Stimulated activated CD8-positive, alpha-beta memory T cell treated with anti-CD3 and anti-CD28 coated beads, Interleukin-15, amount 100 ng/mL, for 4 hours (primary cell): ENCODE measurements at regions not wholly inside any gene's neighbourhood (a gene's known extent, or its start where the extent isn't known, plus 50 kb on each side); places are given as distances from the start of the nearest gene placed in this dataset.
"Not testable (repeated sequence)": the region's sequence is repeated elsewhere in the genome, so short reads cannot be mapped to it uniquely, and the experiment has no call there.

Source experiments
- DNase-seq, 2 donors: peaks; one replicate each; pipeline ENCODE4 v3.0.0-alpha.2; 2020; ENCODE audit warnings: low read depth in 2 of 2

DNA sequence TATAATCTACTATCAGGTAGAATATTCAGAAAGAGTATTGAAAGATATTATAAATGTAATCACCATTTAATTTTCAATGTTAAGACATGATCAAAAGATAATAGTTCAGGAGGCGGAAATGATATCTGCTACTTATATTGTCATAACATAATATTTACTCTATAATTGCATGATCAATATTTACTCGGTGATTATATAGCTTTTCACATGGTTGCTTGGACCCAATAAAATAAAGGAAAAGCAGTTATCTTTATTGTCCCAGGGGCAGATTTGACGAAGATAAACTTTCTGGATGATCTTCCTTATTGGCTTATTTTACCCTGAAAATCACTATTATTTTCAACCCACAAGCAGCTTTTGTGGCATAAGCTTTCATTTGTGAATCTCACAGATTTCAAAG, 350.4 kb downstream of the HACE1 start:
- no peak for DNase-seq

DNA sequence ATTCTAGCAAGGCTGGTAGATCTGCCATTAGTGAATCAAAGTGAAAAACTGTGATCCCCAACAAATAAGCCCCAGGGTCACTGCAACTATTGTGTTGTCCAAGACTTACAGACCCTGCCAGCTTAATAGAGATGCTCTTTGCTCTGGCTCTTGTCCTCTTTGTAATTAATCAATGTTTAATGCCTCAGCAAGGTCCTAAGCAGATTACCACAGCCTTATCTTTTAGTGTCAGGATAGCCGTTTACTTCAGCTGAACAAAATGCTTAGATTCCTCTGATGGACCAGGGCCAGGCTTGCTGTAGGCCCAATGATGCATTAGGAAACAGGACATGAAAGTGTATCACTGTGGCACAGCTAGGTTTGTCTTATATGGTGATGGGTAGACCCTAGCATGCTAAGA, 353.3 kb downstream of the HACE1 start:
- no peak for DNase-seq

GRCh38 chr6:104505838-104506237, 353.9 kb downstream of the HACE1 start:
- DNase-seq: no peak

GRCh38 chr6:104500265-104500664, 359.5 kb downstream of the HACE1 start:
- DNase-seq: no peak

DNA sequence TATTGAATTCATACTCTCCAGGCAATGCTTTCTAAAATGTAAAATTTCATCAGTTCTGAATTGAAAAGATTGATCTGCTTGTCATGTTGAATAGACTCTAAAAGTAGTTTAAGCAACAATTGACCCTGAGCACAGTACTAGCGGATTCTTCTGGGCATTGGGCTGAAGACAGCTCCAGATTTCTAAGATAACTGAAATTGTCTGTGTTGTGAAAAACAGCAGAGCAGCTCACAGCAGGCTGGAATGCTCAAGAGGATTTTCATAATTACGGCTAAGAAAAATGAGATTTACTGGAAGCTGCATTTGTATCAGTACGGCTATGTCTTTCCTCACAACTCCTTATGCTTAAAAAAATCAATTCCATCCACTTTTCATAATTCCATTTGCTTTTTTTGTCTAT, 373.7 kb downstream of the HACE1 start:
- no peak for DNase-seq

DNA sequence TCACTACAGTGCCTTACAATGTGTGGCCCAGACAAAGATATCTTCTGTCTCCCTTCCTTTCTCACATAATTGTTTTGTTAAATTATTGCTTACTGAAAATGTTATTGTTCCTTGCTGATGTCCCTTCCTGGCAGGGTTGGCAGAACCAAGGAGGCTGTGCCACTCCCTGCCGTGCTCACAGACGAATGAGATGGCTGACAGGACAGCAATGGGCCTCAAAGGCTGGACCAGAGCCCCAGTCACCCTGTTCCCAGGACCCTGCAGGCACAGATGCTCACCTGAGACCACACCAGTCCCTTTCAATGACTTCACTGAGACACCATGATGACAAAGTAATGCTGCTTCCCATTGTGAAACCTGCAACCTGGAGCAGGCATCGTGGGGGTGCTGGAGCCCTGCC, 375.1 kb downstream of the HACE1 start:
- DNase-seq: no peak

- DNase-seq: no peak
Observed at GRCh38 chr6:104484191-104484590, 375.5 kb downstream of the HACE1 start.

DNA sequence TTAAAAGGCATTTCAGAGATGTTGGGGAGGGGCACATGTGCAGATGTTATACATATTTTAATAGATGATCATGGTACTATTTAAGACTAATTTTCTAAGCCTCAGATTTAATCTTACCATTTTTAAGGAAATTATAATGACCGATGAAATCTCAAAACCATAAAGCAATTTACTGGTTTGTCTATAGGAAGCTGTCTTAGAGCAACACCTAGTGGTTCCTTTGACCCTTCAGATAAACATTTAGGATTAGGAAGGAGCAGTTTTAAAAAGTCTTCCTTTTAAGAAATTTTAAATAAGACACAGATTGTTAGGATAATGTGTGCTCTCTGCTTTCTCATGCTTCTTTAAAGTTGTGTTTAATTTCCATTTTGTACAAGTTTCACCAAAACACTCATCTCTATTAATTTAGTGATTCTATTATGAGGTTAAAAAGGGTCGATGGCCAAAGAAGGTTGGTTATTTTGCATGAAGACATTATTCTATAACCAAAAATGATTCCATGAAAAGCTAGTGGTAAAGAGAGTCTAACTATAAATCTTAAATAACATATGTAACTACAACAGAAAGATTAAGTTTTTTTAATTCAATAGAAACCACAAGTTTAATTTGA, 376.4 kb downstream of the HACE1 start:
- no peak for DNase-seq

- no peak for DNase-seq
Observed at GRCh38 chr6:104477569-104477968, 382.1 kb downstream of the HACE1 start.

DNA sequence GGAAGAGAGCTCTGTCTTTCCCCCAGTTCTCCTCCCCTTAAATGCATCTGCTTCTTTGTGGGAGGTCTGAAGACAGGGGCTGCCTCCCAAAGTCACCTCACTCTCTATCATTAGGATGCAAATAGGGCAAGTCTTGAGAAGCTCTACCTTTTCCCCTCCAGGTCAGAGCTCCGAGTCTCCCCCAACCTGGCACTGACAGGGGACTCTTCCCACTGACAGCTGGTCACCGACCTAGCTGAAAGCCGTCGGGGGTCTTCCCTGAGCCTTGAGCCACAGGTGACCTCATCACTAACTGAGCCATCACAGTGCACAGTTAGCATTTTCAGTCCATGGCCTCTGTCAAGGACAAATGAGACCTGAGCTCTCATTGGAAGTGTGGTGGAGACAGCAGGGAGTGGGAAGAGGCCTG, 386.7 kb downstream of the HACE1 start:
- DNase-seq: no peak

DNA sequence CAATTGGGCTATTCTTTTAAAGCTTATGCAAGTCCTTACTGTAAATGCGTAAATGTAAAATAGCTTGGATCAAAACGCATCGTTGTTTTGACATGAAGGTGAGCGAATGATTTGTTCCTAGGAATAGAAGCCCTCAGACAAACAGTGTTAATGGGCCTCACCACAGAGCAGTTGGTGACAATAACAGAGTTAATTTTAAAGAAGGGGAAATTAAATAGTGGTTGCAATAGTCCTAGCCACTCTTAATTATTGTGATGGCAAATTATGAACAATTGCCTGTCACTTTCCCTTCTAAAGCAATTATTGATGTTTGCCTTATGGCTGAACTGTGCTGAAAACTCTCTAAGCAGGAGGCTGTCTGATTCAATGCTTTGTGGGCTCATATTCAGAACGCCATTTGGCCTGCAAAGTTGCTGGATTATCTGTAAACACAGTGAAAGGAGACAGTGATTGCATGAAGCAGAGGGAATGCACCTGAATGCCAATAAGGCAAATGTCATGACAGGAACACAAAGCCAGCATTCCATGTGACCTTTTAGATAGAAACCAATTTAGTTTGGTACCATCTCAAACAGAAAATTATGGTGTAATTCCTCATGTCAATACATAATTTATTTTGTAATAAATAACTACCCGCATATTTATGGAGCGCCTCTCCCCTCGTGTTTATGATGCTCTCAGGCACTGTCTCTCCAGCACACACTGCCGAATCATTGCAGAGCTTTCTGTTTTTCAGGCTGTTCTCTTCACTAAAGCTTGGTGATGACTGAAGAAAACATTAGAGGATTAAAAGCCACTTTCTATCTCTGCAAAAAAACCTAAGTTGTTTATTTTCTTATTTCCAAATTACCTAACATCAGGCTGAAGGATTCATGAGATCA, 387.5 kb downstream of the HACE1 start:
- DNase-seq: no peak

GRCh38 chr6:104466306-104466705, 393.4 kb downstream of the HACE1 start:
- DNase-seq: no peak

DNA sequence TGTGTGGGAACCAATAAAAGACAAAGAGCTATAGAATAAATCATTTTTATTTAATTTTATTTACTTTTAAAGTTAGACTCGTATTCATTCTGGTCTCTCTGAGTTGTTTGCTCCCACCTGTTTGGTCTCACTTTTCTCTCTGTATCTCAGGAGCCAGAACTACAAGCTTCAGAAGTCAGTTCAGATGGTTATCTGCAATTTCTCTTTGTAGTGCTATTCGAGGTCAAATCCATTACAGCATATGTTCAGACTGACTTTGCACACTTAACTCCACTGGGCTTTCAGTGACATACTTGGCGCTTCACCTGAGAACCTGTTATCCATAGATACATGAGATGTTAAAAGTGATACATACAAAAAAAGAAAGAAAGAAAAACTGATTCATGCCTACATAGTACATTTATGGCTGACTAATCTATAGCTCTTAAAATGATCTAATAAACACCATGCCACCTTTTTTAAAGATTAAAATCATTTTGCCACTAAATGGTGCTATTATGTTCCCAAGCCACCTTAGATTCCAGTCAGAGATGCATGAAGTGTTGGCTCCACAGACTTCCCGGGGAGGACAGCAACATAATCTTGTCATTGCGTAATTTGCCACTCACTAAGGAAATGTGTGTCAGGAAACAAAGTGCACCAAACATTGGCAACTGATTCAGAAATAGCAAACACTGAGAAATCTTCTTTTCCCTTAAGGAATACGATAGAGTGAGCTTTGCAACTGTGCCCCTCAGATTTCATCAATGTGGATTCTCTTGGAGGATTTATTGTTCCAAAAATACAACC, 396.7 kb downstream of the HACE1 start:
- DNase-seq: no peak

DNA sequence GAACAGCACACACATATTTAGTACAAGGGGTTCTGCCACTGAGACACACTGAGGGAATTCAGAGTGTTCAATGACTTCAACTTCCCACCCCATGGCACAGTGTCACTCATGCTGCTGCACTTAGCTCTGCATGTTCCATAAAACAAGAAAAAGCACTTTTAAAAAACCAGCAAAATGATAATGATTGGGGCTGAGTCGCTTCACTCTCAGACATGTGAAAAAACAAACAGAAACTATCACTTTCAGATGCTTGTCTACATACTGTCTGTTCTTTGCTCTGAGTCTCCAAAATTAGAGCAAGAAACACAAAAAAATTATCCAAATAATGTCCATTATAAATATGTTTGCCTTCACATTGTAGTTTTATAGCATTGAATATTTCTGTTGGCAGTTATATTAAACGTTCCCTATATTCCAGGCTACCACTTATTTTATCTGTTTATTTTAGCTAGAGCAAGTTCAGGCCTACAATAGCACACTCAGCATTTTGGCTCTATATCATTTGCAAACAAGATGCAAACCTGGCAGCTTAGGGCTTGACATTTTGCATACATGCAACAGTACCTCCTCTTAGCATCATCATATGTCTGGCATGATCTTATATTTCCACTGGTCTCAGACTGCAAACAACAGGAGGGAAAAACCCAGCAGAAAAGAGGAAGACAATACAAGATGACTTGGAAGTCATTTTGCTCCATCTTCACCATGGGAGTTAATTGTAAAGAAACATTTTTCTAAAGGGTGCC, 398.8 kb downstream of the HACE1 start:
- DNase-seq: no peak

DNA sequence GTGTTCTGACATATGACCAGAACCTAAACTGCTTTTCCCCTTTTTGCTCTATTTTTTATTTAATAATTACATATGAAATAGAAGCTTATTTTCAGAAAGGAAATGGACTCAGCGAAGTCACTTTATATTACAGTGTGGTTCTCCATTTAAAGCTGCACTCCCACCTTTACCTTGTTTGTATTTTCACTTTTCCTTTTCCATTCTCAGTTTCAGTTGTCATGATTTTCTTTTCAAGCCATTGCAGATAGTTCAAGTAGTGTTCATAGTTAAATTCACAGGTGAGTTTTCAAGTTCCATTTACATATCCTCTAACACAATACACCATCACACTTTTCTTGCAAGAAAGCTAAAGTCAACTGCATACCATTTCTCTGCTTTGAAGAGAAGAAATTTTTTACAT, 400.2 kb downstream of the HACE1 start:
- DNase-seq: no peak

DNA sequence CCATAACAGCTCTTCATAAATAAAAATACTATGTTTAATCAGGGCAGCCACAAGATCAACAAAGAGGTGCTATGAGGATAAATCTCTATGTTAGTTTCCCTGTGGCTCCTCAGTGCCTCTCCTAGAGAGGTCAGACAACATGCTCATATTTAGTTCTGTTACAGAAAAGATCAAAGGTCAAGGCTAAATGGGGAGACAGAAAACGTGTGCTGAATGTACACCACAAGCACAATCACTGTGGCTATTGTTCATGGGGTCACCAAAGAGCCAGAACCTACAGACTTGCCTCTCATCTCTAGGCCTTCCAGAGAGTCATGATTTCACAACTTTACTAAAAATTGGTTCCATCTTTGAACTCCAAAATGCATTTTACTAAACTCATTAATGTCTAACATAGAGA, 409.8 kb downstream of the HACE1 start:
- DNase-seq: no peak

- not testable (repeated sequence) for DNase-seq
Observed at GRCh38 chr6:104446101-104447080, 413.3 kb downstream of the HACE1 start.

DNA sequence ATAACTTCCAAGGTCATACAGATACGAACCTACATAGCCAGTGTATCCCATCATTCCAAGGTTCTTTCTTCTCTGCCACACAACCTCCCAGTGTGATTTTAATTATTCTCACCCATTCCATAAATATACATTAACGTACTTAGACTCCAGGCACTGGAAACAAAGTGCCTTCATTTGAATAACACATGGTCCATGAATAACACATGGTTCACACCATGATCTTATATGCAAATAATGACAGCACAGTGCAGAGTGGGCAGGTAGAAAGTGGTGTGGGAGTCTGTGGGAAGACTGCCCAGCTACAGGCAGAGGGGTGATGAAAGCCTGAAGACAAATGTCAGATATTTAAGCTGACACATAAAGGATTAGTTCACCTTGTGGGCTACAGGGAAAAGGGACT, 425.2 kb downstream of the HACE1 start:
- no peak for DNase-seq

GRCh38 chr6:104431096-104431495, 428.6 kb downstream of the HACE1 start:
- no peak for DNase-seq

DNA sequence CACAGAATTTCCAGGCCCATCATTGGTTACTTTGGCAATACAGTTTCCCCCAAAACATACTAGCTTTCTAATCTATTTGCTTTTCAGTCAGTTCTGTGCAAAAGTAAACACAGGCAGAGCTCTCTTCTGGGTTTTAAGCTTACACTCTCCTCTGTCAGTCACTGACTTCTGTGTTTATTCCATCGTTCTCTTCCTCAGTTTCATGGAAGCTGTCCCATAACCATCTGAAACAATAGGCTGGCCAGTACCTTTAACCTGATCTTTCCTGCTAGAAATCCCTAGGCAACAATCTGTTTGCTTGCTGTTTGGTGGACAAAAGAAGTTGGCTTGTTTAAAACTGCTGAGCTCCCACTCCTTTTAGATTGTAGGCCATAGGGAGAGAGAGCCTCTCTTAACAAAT, 431.5 kb downstream of the HACE1 start:
- no peak for DNase-seq

DNA sequence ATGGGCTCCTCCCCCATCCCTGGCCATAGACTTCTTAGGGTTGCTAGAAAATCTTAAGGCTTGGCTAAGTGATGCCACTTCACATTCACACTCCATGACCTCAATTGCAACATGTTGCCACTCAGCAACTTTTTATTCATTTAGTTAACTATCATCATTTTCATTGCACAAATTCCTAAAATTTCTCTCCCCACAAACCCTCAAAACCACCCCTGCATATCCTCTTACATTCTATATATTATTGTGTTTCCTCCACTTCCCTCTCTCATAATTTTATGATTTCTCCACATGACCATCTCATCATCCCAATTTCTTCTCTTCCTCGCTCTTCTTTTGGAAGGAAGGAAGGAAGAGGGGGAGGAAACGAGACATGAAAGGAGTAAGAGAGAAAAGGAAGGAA, 436.0 kb downstream of the HACE1 start:
- DNase-seq: no peak
